HCT116 (cell line): ENCODE measurements at regions not wholly inside any gene's neighbourhood (a gene's known extent, or its start where the extent isn't known, plus 50 kb on each side); places are given as distances from the start of the nearest gene placed in this dataset.

Source experiments
- FOSL1 ChIP-seq: IDR thresholded peaks from 2 replicates; pipeline ENCODE4 v1.6.1; 2012; ENCODE audit warnings: low read depth
- POLR2A ChIP-seq: IDR thresholded peaks from 2 replicates; pipeline ENCODE4 v1.7.0; 2011; ENCODE audit warnings: borderline replicate concordance; ENCODE audit not compliant: insufficient read depth, insufficient read length; ENCODE audit errors: extremely low read depth
- RAD21 ChIP-seq: IDR thresholded peaks from 2 replicates; pipeline ENCODE4 v1.6.1; 2012; ENCODE audit warnings: low read depth, mild to moderate bottlenecking
- SP1 ChIP-seq: IDR thresholded peaks from 2 replicates; pipeline ENCODE4 v1.6.1; 2012; ENCODE audit warnings: low read depth
- TF ChIP-seq, protein P1 (sequence below), 3 experiments: fragments of 200-600 bp in 1 of 3; sonication (generic) in 1 of 3; IDR thresholded peaks in 2 of 3; conservative IDR thresholded peaks in 1 of 3; 2 replicates each; pipeline ENCODE4 v1.5.1; 2012 to 2017; ENCODE audit warnings: low read depth in 2 of 3, low read length in 2 of 3, antibody characterized with exemption in 1 of 3, borderline replicate concordance in 1 of 3, control low read depth in 1 of 3, mild to moderate bottlenecking in 1 of 3, mixed read lengths in 1 of 3, mixed run types in 1 of 3, moderate library complexity in 1 of 3; ENCODE audit not compliant: insufficient read depth in 1 of 3

DNA sequence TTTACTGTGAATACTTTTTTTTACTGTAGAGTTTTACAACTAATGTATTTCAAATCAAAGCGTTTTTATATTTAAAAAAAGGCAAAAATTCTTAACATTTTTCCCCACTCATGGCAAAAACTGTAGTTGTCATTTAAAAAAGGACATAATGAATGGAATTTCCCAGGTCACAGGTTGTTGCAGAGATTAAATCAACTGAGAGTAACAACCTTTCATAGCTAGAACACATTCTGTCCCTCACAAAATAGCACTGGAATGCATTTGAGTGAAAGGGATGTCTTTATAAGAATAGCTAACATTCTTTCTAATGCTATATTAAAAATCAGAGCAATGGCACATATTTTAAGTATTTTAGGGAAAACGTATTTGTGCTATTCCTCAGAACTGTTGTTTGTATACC, 1393.3 kb upstream of the ATXN8OS start:
- TF ChIP-seq, protein P1, sequence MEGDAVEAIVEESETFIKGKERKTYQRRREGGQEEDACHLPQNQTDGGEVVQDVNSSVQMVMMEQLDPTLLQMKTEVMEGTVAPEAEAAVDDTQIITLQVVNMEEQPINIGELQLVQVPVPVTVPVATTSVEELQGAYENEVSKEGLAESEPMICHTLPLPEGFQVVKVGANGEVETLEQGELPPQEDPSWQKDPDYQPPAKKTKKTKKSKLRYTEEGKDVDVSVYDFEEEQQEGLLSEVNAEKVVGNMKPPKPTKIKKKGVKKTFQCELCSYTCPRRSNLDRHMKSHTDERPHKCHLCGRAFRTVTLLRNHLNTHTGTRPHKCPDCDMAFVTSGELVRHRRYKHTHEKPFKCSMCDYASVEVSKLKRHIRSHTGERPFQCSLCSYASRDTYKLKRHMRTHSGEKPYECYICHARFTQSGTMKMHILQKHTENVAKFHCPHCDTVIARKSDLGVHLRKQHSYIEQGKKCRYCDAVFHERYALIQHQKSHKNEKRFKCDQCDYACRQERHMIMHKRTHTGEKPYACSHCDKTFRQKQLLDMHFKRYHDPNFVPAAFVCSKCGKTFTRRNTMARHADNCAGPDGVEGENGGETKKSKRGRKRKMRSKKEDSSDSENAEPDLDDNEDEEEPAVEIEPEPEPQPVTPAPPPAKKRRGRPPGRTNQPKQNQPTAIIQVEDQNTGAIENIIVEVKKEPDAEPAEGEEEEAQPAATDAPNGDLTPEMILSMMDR (IDR thresholded peaks at IDR 0.05 in 2 of 3, conservative IDR thresholded peaks at IDR 0.05 in 1 of 3; ENCODE audit: borderline replicate concordance in 1 of 3, insufficient read depth in 1 of 3, low read depth in 2 of 3, low read length in 2 of 3): no peak
- no peak for TF ChIP-seq FOSL1
- no peak for TF ChIP-seq POLR2A
- no peak for TF ChIP-seq SP1
- no peak for TF ChIP-seq RAD21
